MCF 10A (cell line): ENCODE measurements at regions not wholly inside any gene's neighbourhood (a gene's known extent, or its start where the extent isn't known, plus 50 kb on each side); places are given as distances from the start of the nearest gene placed in this dataset.

Source experiments
- BruUV-seq: library from RNA; stranded (reverse); fragments of 400-500 nt; replicated peaks from 2 replicates; lab custom pipeline; 2021; lab: Mats Ljungman, UMichigan
- CTCF ChIA-PET: fragments of 300-600 bp; sonication (Branson Sonifier 250); formaldehyde crosslinking; extraction: SDS; loops from one replicate; lab custom pipeline; 2021; ENCODE audit warnings: antibody characterized with exemption, inconsistent platforms; lab: Yijun Ruan, JAX
- POLR2A ChIA-PET: fragments of 300-600, 350-650 bp; sonication (Branson Sonifier 250); formaldehyde crosslinking; extraction: SDS; loops from one replicate; lab custom pipeline; 2020; ENCODE audit warnings: antibody characterized with exemption, inconsistent platforms; lab: Yijun Ruan, JAX
- DNase-seq: peaks from one replicate; pipeline ENCODE4 v3.0.0-alpha.2; 2018; ENCODE audit not compliant: unreplicated experiment
- H3K27ac Mint-ChIP-seq: one replicate; pipeline ENCODE4 v1.8.0; 2022; ENCODE audit warnings: mild to moderate bottlenecking, low read depth, mixed read lengths; ENCODE audit not compliant: unreplicated experiment
- H3K27me3 Mint-ChIP-seq: one replicate; pipeline ENCODE4 v1.8.0; 2022; ENCODE audit warnings: mixed read lengths; ENCODE audit not compliant: insufficient read depth, unreplicated experiment
- H3K36me3 Mint-ChIP-seq: one replicate; pipeline ENCODE4 v1.8.0; 2022; ENCODE audit warnings: mild to moderate bottlenecking, moderate library complexity, mixed read lengths; ENCODE audit not compliant: insufficient read depth, unreplicated experiment
- H3K4me1 Mint-ChIP-seq: one replicate; pipeline ENCODE4 v1.8.0; 2022; ENCODE audit warnings: mixed read lengths; ENCODE audit not compliant: insufficient read depth, unreplicated experiment
- H3K4me3 Mint-ChIP-seq: one replicate; pipeline ENCODE4 v1.8.0; 2022; ENCODE audit warnings: mild to moderate bottlenecking, moderate library complexity, mixed read lengths; ENCODE audit not compliant: unreplicated experiment
- H3K9me3 Mint-ChIP-seq: one replicate; pipeline ENCODE4 v1.8.0; 2022; ENCODE audit warnings: mixed read lengths; ENCODE audit not compliant: unreplicated experiment
- intact Hi-C: fragments of 100-400 bp; cut with micrococcal nuclease; formaldehyde crosslinking; loops from 2 replicates; pipeline ENCODE4 v1.14.1; 2022
- TF ChIP-seq, protein P1 (sequence below): fragments of 200-600 bp; IDR thresholded peaks from one replicate; pipeline ENCODE4 v1.8.0; 2022; ENCODE audit warnings: antibody characterized with exemption, mild to moderate bottlenecking; ENCODE audit not compliant: unreplicated experiment

DNA sequence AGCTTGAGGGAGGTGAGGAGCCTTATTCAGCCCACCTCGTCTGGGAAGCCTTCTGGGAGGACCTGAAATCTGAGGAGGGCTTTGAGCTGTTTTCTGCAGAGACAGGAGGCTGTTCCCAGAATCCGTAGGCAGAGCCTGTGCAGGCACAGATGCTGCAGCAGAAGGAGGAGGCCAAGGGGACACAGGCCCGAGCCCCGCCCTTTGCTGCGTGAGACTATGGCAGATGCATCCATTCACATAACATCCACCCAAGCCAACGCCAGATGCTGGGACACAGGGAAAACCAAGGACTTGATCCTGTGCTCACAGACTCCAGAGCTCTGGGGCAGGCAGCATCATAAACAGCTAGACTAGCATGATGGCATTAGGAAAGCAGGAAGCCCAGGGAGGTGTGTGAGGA is 98.2 kb downstream of the KCNF1 start:
- intact Hi-C loops = no loop called here
- H3K9me3 Mint-ChIP-seq = no peaks in the 10 kb centered on the region
- no TSS peak for BruUV-seq
- POLR2A ChIA-PET = no interaction called here
- DNase-seq = no peak
- no peak overlapping the region for H3K4me3 Mint-ChIP-seq
- no peaks in the 10 kb centered on the region for H3K36me3 Mint-ChIP-seq
- H3K27ac Mint-ChIP-seq = no peak overlapping the region
- TF ChIP-seq, protein P1, sequence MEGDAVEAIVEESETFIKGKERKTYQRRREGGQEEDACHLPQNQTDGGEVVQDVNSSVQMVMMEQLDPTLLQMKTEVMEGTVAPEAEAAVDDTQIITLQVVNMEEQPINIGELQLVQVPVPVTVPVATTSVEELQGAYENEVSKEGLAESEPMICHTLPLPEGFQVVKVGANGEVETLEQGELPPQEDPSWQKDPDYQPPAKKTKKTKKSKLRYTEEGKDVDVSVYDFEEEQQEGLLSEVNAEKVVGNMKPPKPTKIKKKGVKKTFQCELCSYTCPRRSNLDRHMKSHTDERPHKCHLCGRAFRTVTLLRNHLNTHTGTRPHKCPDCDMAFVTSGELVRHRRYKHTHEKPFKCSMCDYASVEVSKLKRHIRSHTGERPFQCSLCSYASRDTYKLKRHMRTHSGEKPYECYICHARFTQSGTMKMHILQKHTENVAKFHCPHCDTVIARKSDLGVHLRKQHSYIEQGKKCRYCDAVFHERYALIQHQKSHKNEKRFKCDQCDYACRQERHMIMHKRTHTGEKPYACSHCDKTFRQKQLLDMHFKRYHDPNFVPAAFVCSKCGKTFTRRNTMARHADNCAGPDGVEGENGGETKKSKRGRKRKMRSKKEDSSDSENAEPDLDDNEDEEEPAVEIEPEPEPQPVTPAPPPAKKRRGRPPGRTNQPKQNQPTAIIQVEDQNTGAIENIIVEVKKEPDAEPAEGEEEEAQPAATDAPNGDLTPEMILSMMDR = no peak
- CTCF ChIA-PET = interaction anchor here (0.9 kb wide), 1 partner anchor 172 kb away, joined by 3 read pairs; no protein-coding TSS in a partner anchor
- H3K4me1 Mint-ChIP-seq = no peaks in the 10 kb centered on the region
- H3K27me3 Mint-ChIP-seq = peaks cover 17% of the 10 kb centered on the region

DNA sequence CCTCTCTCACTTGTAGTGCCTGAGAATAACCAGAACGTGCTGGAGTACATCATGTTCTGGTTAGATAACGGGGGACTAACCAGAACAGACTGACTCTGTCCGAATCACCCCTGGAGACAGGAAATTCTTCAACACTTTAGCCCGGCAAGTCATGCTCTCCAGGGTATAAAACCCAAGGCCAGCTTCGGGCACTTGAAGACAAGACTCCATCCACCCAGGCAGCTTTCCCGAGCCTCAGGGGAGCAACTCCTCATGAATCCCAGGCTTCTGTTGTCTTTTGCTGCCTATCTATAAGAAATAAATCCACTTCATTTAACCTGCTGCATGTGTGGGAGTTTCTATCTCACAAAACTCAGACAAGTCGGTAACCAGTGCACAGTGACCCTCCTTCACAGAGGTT is 99.6 kb downstream of the KCNF1 start:
- no TSS peak for BruUV-seq
- H3K27ac Mint-ChIP-seq = no peak overlapping the region
- peaks cover 31% of the 10 kb centered on the region for H3K27me3 Mint-ChIP-seq
- TF ChIP-seq, protein P1 = no peak
- intact Hi-C loops = no loop called here
- CTCF ChIA-PET = no interaction called here
- H3K36me3 Mint-ChIP-seq = no peaks in the 10 kb centered on the region
- no peaks in the 10 kb centered on the region for H3K9me3 Mint-ChIP-seq
- no peak for DNase-seq
- POLR2A ChIA-PET = no interaction called here
- no peak overlapping the region for H3K4me3 Mint-ChIP-seq
- no peaks in the 10 kb centered on the region for H3K4me1 Mint-ChIP-seq

DNA sequence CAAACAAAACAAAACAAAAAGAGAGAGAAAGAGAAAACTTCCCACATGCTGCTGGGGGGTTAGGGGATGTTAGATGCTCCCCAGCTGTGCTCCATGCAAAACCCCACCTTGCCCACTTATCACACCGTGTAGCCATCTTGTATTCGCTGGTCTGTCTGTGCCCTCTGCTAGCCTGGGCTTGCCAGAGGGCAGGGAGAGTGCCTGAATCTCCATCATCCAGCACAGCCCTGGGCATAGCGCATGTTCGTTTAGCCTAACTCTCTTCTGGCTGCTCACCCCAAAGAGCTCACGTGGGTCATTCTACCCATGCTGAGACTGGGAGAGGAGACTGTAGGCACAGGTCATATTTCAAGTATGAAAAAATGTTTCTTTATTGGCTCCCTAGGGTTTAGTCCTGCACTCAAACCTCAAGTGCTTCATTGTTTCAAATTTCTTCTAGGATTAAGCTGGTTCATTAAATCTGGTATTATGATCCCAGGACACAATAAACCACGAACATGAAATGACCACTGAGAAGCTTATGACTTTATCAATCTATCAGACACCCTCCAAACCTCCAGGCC is 100.5 kb downstream of the KCNF1 start:
- peaks cover 40% of the 10 kb centered on the region for H3K27me3 Mint-ChIP-seq
- no TSS peak for BruUV-seq
- intact Hi-C loops = no loop called here
- POLR2A ChIA-PET = no interaction called here
- H3K4me3 Mint-ChIP-seq = no peak overlapping the region
- TF ChIP-seq, protein P1 = no peak
- no peak overlapping the region for H3K27ac Mint-ChIP-seq
- H3K4me1 Mint-ChIP-seq = no peaks in the 10 kb centered on the region
- DNase-seq = no peak
- CTCF ChIA-PET = interaction anchor here (0.6 kb wide), 1 partner anchor 179 kb away, joined by 5 read pairs; no protein-coding TSS in a partner anchor
- no peaks in the 10 kb centered on the region for H3K9me3 Mint-ChIP-seq
- no peaks in the 10 kb centered on the region for H3K36me3 Mint-ChIP-seq

DNA sequence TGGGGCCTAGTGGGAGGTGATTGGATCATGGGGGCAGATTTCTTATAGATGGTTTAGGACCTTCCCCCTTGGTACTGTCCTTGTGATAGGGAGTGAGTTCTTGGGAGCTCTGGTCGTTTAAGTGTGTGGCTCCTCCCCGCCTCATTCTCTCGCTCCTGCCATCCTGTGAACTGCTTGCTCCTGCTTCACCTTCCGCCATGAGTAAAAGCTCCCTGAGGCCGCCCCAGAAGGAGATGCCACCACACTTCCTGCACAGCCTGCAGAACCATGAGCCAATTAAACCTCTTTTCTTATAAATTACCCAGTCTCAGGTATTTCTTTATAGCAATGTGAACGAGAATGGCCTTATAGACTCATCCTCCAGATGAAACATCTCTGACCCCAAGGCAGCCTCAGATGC is 101.5 kb downstream of the KCNF1 start:
- Mint-ChIP-seq H3K36me3 (no peaks in the 10 kb centered on the region), H3K4me3 (no peak overlapping the region), H3K9me3 (no peaks in the 10 kb centered on the region), H3K4me1 (no peaks in the 10 kb centered on the region), H3K27me3 (peaks cover 50% of the 10 kb centered on the region), H3K27ac (no peak overlapping the region)
- no peak for DNase-seq
- ChIA-PET POLR2A (no interaction called here), CTCF (no interaction called here)
- intact Hi-C loops = no loop called here
- TF ChIP-seq, protein P1 = no peak
- no TSS peak for BruUV-seq
